ENCODE measurements at regions not wholly inside any gene's neighbourhood (a gene's known extent, or its start where the extent isn't known, plus 50 kb on each side); places are given as distances from the start of the nearest gene placed in this dataset.

DNA sequence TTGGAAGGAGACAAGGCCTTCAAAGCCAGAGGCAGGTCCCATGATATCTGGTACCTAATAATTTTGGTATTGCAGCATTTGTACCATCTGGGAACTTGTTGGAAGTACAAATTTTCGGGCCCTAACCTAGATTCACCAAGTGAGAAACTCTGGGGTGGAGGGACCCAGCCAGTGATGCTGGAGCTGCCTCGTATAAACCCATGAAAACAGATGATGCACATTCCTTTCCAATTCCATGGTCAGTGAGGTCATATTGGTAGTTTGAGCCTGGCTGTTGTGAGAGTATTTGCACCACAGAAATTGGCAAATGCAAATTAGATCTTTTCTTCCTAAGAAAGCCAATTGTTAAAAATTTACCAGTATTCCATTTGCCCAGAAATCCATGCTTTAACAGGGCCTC lies 269.6 kb upstream of the PLXNA2 start:
- DNase-seq (ENCODE audit: insufficient read length, low spot score) (no peak), FAIRE-seq (no peak)
- no peak for TF ChIP-seq POLR2A (IDR thresholded peaks at IDR 0.05; ENCODE audit: low read depth, low read length)

DNA sequence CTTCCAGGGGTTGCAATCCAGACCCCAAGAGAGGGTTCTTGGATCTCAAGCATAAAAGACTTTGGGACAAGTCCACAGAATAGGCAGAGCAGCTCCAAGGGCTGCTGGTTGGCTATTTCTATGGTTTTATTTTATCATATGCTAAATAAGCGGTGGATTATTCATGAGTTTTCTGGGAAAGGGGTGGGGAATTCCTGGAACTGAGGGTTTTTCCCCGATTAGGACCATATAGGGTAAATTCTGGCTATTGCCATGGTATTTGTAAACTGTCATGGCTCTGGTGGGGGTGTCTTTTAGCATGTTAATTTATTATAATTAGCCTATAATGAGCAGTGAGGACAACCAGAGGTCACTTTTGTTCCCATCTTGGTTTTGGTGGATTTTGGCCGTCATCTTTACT lies 270.9 kb upstream of the PLXNA2 start:
- no peak for FAIRE-seq
- DNase-seq (ENCODE audit: insufficient read length, low spot score), result no peak
- no peak for TF ChIP-seq POLR2A (IDR thresholded peaks at IDR 0.05; ENCODE audit: low read depth, low read length)

DNA sequence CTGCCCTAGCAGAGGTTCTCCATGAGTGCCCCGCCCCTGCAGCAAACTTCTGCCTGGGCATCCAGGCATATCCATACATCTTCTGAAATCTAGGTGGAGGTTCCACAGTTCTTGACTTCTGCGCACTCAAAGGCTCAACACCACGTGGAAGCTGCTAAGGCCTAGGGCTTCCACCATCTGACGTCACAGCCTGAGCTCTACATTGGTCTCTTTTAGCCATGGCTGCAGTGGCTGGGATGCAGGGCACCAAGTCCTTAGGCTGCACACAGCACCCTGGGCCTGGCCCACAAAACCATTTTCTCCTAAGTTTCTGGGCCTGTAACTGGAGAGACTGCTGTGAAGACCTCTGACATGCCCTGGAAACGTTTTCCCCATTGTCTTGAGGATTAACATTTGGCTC lies 272.6 kb upstream of the PLXNA2 start:
- DNase-seq (ENCODE audit: insufficient read length, low spot score) (no peak), FAIRE-seq (no peak)
- TF ChIP-seq POLR2A (IDR thresholded peaks at IDR 0.05; ENCODE audit: low read depth, low read length), result no peak

DNA sequence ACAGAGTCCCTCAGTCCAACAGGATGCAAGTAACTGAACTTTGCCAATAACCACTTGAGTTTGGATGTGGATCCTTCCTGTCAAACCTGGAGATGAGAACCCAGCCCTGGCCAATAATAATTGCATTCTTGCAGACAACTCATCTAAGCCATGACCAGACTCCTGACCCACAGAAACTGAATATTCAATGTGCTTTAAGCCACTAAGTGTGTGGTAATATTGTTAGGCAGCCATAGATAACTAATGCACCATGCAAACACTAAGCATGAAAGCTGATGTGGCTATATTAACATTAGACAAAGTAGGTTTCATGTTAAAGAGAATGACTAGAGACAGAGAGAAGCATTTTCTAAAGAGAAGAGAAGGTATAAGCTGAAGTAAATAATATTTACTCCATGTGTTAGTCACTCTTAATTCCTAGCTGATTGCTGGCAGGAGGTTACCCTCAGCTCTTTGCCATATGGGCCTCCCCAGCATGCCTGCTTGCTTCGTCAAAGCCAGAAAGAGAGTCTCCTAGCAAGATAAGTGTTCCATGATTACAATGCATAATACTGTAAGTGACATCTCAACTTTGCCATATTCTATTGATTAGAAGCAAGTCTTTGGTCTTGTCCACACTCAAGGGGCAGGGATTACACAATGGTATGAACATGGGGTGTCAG lies 276.4 kb upstream of the PLXNA2 start:
- no peak for DNase-seq (ENCODE audit: insufficient read length, low spot score)
- no peak for FAIRE-seq
- no peak for TF ChIP-seq POLR2A (IDR thresholded peaks at IDR 0.05; ENCODE audit: low read depth, low read length)

DNA sequence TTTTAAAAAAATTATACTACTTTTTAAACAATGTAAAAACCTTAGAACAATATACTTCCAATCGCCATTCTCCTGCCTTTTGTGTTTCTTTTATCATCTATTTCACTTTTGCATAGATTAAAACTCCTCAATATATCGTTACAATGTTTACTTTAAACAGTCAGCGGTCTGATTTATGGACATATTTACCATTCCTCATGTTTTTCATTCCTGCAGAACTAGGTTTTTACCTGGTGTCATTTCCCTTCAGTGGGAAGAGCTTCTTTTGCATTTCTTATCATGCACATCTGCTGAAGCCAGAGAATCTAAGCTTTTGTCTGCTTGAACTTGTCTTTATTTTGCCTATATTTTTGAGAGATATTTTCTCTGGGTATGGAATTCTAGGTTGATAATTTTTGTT lies 277.4 kb upstream of the PLXNA2 start:
- TF ChIP-seq POLR2A (IDR thresholded peaks at IDR 0.05; ENCODE audit: low read depth, low read length), result no peak
- DNase-seq (ENCODE audit: insufficient read length, low spot score), result no peak
- FAIRE-seq, result no peak

DNA sequence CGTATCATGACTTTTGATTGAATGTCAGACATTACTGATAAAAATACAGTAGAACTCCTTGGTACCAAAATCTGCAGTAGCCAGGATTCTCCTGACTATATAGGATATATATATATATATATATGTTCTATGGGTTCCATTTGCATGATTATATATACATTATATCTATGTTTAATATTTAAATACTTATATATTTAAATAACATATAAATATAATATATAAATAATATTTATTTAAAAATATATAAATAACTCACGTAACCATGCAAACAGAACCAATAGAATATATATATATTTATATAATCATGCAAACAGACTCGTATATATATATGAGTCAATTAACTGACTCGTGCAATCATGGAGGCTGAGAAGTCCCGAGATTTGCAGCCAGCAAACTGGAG lies 278.8 kb upstream of the PLXNA2 start:
- no peak for TF ChIP-seq POLR2A (IDR thresholded peaks at IDR 0.05; ENCODE audit: low read depth, low read length)
- DNase-seq (ENCODE audit: insufficient read length, low spot score), result no peak
- FAIRE-seq, result no peak

DNA sequence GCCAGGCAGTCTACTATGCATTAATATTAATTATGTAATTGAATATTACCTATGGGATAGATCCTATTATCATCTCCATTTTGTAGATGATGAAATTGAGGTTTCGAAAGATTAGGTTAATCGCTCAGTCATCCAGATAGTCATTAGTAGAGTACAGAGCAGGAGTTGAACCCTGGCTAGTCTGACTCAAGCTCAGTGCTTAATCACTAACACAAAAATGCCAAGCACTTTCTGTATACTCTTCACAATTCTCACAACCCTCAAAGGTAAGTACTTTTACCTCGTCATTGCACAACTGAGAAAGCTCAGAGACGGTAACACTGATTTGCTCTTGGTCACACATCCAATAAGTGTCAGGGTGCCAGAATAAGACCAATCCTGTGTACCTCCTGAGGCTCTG lies 280.2 kb upstream of the PLXNA2 start:
- DNase-seq (ENCODE audit: insufficient read length, low spot score) (no peak), FAIRE-seq (no peak)

DNA sequence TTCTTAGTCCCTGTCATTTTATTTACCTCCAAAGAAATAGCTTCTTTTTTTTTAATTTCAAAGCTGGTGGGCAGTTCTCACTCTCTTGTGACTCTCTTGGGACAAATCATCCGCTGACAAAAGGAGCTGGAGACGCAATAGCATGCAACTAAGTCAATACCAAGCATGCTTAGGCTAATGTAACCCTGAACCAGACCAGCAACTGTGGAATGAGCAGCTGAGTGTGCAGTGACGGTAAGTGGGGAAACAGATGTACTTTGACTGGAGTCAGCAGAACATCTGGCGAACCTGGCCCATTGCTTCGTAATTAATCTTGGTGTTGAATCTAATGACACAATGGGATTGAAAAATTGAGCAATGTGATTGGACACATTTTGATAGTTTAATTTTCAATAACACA lies 280.7 kb upstream of the PLXNA2 start:
- FAIRE-seq, result no peak
- TF ChIP-seq POLR2A (IDR thresholded peaks at IDR 0.05; ENCODE audit: low read depth, low read length), result no peak

More for the DNA sequence above, 280.2 kb upstream of the PLXNA2 start:
- no peak for TF ChIP-seq POLR2A (IDR thresholded peaks at IDR 0.05; ENCODE audit: low read depth, low read length)

DNA sequence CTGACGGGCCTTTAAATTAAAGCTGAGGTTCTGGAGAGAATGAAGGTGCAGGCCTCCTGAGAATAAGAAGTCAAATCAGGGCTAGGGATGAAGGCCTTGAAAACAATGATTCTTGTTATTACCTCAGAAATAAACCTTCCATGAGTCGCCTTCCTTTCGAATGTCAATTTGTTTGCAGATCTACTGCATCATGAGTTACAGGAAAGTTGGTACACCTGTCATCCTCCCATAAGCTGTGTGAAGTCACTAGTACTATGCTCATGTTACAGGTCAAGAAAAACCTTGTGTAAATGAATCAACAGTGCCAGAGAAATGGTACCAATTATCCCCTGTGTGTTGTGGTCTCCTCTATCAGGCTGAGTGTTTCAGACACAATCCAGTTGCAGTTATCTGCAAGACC lies 281.2 kb upstream of the PLXNA2 start:
- TF ChIP-seq POLR2A (IDR thresholded peaks at IDR 0.05; ENCODE audit: low read depth, low read length), result no peak
- no peak for DNase-seq (ENCODE audit: insufficient read length, low spot score)
- FAIRE-seq, result no peak

More for the DNA sequence above, 280.7 kb upstream of the PLXNA2 start:
- no peak for DNase-seq (ENCODE audit: insufficient read length, low spot score)

DNA sequence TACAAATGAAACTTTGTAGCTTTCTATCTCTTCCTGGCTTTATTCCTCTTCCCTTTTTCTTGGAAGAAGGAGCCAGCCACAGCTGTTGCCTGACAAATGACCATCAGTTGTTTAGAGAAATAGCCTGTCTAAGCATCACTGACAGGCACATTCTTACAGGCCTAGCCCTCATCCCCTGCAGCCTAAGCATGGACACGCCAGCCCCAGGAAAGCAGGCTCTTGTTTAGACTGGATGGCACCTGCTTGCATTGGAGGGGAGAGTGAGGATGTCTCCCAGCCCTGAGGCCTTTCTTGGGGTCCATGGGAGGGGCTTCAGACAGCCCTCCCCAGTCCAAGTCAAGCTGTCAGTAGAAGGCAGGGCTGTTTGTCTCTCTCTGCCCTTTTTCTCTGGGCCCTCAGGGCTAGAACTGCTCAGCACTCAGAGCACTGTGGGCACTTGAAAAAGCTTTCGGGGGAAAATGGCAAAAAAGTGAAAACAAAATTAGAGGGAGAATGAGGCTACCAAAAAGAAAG lies 282.5 kb upstream of the PLXNA2 start:
- no peak for DNase-seq (ENCODE audit: insufficient read length, low spot score)
- no peak for TF ChIP-seq POLR2A (IDR thresholded peaks at IDR 0.05; ENCODE audit: low read depth, low read length)
- FAIRE-seq, result no peak

DNA sequence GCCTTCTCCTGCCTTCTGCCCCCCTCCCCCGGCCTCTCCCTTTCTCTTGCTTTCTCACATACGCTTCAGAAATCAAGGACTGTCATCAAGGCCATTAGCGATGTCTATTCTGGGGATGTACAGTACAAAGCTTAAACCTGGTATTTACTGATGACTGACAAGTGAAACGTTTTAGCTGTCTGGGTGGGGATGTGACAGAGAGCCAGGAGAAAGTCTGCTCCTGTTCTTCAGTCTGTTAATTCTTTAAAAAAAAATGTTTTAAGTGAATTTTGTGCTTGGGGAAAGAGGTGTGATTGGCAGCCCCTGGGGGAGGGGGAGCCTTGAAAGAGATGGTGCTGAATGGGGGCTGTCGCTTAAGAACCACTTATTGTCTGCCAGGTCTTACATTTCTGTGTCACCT lies 283.0 kb upstream of the PLXNA2 start:
- no peak for TF ChIP-seq POLR2A (IDR thresholded peaks at IDR 0.05; ENCODE audit: low read depth, low read length)
- DNase-seq (ENCODE audit: insufficient read length, low spot score), result no peak
- FAIRE-seq, result no peak

DNA sequence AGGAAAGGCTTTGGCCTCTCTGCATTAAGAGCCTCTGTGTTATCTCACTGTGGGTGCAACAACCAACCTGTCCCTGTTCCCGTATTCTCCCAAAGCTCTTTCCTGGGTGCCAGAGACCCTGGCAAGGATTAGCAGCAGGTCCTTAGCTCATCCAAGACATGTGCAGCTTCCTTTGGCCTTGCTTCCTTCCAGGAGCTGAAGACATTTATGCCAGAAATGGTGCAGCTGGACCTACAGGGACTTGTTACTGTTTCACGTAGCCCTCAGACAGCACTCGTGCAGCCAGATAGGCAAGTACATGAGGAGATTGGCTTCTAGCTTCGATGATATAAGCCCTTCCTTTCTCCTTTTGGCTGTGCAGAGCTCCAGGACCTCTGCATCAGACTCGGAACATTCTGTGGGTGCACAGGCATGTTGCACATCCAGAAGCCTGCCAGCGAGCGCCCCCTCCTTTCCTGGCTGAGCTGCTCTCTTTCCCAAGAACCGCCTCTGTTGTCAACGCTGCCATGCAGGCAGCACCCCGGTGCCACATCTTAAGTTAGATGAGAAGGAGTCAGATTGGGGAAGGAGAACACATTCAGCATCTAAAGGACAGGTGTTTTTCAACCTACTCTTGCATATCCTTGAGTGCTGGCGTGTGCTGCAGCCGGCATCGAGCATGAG lies 284.5 kb upstream of the PLXNA2 start:
- DNase-seq (ENCODE audit: insufficient read length, low spot score) (no peak), FAIRE-seq (no peak)
- no peak for TF ChIP-seq POLR2A (IDR thresholded peaks at IDR 0.05; ENCODE audit: low read depth, low read length)

DNA sequence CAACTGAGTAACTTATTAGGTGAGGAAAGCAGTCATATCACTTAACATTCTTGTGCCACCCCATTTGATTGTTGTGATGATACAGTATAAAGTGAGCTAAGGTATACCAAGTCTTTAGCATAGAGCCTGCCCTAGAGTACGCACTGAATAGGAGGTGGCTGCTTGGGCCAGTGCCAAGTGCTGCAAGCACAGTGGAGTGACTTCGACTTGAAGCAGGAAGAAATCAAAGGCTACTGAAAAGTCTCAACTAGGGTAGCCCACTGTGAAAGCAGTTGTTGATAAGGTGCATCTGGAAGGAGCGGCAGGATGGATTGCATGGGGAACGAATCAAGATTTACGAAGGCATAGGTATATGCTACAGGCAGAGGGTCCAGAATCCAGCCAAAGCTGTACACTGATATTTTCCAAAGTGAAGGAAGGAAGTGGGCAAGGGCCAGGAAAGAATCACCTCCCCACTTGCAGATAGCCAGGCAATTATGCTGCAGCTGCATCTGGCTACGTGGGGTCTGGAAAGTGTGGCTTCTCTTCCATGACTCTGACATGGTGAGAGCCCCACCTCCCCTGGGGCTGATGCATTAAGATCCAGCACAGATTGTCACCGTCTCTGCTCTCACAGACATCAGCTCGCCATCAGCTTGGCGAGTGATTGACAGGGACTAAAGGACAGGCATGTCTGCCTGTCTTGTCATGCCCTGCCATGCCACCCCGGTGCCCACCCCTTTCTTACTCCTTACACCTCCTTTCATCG lies 287.0 kb upstream of the PLXNA2 start:
- no peak for TF ChIP-seq POLR2A (IDR thresholded peaks at IDR 0.05; ENCODE audit: low read depth, low read length)
- DNase-seq (ENCODE audit: insufficient read length, low spot score) (no peak), FAIRE-seq (no peak)

DNA sequence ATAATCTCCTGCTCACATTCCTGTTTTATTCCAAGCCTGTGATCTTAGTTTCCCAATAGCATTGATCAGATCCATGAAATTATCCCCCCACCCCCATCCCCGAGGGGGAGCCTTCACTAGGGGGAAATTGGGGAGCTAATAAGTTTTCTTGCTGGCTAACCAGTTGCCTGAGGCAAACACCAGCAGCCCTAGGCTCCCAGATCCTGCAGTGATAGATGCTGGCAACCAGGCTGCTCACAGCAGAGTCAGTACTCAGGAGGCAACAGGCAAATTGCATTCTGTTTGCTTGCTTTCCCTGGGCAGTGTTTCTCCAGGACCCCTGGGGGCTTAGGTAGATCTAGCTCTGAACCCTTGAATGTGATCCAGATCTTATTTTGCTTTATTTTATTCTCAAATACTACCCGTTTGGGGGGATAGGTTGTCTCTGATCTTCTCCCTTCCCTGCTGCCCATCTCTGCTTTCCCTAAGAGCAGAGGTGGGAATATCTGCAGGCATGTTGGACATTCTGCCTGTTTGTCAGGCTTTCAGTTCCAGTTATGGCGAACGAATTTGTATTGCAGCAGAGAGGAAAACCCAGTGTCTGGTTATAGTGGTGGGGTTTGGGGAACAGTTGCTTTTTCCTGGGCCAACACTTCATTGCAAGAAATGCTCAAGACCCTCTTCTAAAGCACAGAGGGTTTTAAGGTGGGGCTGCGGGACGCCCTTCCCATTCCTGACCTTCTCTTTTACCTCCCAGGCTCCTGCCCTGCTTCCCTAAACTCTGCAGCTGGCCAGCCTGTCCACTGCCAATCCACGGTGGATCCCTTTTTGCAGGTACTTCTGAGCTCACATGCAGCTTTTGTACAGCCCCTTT lies 289.8 kb upstream of the PLXNA2 start:
- FAIRE-seq (no peak), DNase-seq (ENCODE audit: insufficient read length, low spot score) (no peak)
- no peak for TF ChIP-seq POLR2A (IDR thresholded peaks at IDR 0.05; ENCODE audit: low read depth, low read length)
